OCI-LY7 (cell line): ENCODE measurements at regions not wholly inside any gene's neighbourhood (a gene's known extent, or its start where the extent isn't known, plus 50 kb on each side); places are given as distances from the start of the nearest gene placed in this dataset.

ENCODE experiments used
- BruUV-seq: library from RNA; stranded (reverse); fragments of 400-500 nt; replicated peaks from 2 replicates; lab custom pipeline; 2021; lab: Mats Ljungman, UMichigan
- CTCF ChIA-PET: fragments of 300-600 bp; sonication (Branson Sonifier 250); formaldehyde crosslinking; loops from one replicate; lab custom pipeline; 2022; ENCODE audit warnings: antibody characterized with exemption; ENCODE audit not compliant: unreplicated experiment; lab: Charles Lee
- POLR2A ChIA-PET: fragments of 300-600 bp; sonication (Branson Sonifier 250); formaldehyde crosslinking; loops from one replicate; lab custom pipeline; 2022; ENCODE audit warnings: antibody characterized with exemption; lab: Charles Lee
- DNase-seq: peaks from one replicate; pipeline ENCODE4 v3.0.0-alpha.2; 2015; ENCODE audit warnings: low spot score
- H2AFZ ChIP-seq: fragments of 200-600 bp; sonication (generic), shearing (Covaris generic); 2 replicates; pipeline ENCODE4 v1.6.1; 2014; ENCODE audit warnings: mild to moderate bottlenecking, antibody characterized with exemption, low read length, moderate library complexity
- H3K27ac ChIP-seq: fragments of 200-600 bp; sonication (generic); 2 replicates; pipeline ENCODE4 v1.5.1; 2014; ENCODE audit warnings: mixed run types, low read depth, mild to moderate bottlenecking, moderate library complexity, low read length, inconsistent platforms; ENCODE audit not compliant: poor library complexity, severe bottlenecking
- H3K36me3 ChIP-seq: fragments of 200-600 bp; sonication (generic); 2 replicates; pipeline ENCODE4 v1.6.1; 2014; ENCODE audit warnings: mild to moderate bottlenecking, antibody characterized with exemption, low read length, moderate library complexity, mixed read lengths; ENCODE audit not compliant: insufficient read depth
- H3K4me1 ChIP-seq: fragments of 200-600 bp; sonication (generic); 2 replicates; pipeline ENCODE4 v1.5.1; 2014; ENCODE audit warnings: mild to moderate bottlenecking, low read length; ENCODE audit not compliant: insufficient read depth, poor library complexity, severe bottlenecking
- H3K4me2 ChIP-seq: fragments of 200-600 bp; sonication (generic); 2 replicates; pipeline ENCODE4 v1.6.1; 2014; ENCODE audit warnings: mild to moderate bottlenecking, low read length
- H3K4me3 ChIP-seq: fragments of 200-600 bp; sonication (generic); 2 replicates; pipeline ENCODE4 v1.5.1; 2014; ENCODE audit warnings: mild to moderate bottlenecking, low read depth, low read length; ENCODE audit not compliant: poor library complexity, severe bottlenecking
- H3K79me2 ChIP-seq: fragments of 200-600 bp; sonication (generic); 2 replicates; pipeline ENCODE4 v1.6.1; 2016; ENCODE audit warnings: low read depth, mild to moderate bottlenecking, low read length, moderate library complexity, mixed read lengths; ENCODE audit not compliant: insufficient read depth
- H3K9me2 ChIP-seq: fragments of 200-600 bp; sonication (generic); 2 replicates; pipeline ENCODE4 v1.6.1; 2016; ENCODE audit warnings: mild to moderate bottlenecking, low read length, mixed read lengths; ENCODE audit not compliant: insufficient read depth
- H3K9me3 ChIP-seq: fragments of 200-600 bp; sonication (generic); 2 replicates; pipeline ENCODE4 v1.6.1; 2014; ENCODE audit warnings: mild to moderate bottlenecking, mixed run types, low read length, mixed read lengths
- H4K20me1 ChIP-seq: fragments of 200-600 bp; sonication (generic); 2 replicates; pipeline ENCODE4 v1.6.1; 2014; ENCODE audit warnings: mild to moderate bottlenecking, antibody characterized with exemption, low read length, moderate library complexity, mixed read lengths; ENCODE audit not compliant: insufficient read depth
- EZH2phosphoT487 ChIP-seq: fragments of 200-600 bp; sonication (generic); IDR thresholded peaks from 2 replicates; pipeline ENCODE4 v1.6.1; 2018; ENCODE audit warnings: low read depth, borderline replicate concordance, mild to moderate bottlenecking, mixed run types, antibody characterized with exemption, low read length, moderate library complexity, mixed read lengths
- intact Hi-C: fragments of 100-400 bp; cut with micrococcal nuclease; formaldehyde crosslinking; loops from one replicate; pipeline ENCODE4 v1.10.0; 2022; ENCODE audit not compliant: unreplicated experiment
- TF ChIP-seq, protein P1 (sequence below): fragments of 200-600 bp; sonication (generic); conservative IDR thresholded peaks from 2 replicates; pipeline ENCODE4 v1.5.1; 2014; ENCODE audit warnings: mild to moderate bottlenecking, antibody characterized with exemption, low read length, moderate library complexity, mixed read lengths

DNA sequence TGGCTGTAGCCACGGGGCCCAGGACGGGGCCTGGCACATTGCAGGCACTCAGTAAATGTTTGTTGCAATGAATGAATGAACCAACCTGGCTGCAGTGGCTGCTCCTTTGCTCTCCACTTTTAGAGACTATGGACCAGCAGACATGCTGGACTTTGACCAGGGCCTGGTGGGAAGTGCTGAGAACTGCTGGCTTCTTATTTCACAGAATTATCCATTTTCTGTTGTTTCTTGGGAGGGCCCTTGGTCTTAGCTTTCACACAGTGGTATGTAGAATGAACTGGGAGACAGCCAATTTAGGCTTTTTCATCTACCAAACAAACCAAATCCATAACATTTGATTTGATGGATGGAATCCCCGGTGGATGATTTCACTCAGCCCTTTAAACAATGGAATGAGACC lies 78.0 kb upstream of the LHFPL2 start:
- TF ChIP-seq EZH2phosphoT487: no peak
- TF ChIP-seq, protein P1, sequence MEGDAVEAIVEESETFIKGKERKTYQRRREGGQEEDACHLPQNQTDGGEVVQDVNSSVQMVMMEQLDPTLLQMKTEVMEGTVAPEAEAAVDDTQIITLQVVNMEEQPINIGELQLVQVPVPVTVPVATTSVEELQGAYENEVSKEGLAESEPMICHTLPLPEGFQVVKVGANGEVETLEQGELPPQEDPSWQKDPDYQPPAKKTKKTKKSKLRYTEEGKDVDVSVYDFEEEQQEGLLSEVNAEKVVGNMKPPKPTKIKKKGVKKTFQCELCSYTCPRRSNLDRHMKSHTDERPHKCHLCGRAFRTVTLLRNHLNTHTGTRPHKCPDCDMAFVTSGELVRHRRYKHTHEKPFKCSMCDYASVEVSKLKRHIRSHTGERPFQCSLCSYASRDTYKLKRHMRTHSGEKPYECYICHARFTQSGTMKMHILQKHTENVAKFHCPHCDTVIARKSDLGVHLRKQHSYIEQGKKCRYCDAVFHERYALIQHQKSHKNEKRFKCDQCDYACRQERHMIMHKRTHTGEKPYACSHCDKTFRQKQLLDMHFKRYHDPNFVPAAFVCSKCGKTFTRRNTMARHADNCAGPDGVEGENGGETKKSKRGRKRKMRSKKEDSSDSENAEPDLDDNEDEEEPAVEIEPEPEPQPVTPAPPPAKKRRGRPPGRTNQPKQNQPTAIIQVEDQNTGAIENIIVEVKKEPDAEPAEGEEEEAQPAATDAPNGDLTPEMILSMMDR: no peak
- Histone ChIP-seq H3K27ac (peak overlapping the region; percentile 99), H3K4me2 (peak overlapping the region; percentile 75; the same call in 1 of the 2 replicates), H3K9me2 (no peaks in the 10 kb centered on the region), H3K4me1 (peaks cover 91% of the 10 kb centered on the region), H3K9me3 (peaks cover 7% of the 10 kb centered on the region; the same call in 1 of the 2 replicates), H3K36me3 (0 out of 2 replicates have a peak, but pooled peaks cover 3% of the 10 kb centered on the region), H4K20me1 (no peaks in the 10 kb centered on the region), H3K79me2 (peaks cover 3% of the 10 kb centered on the region; the same call in 1 of the 2 replicates), H2AFZ (no peak overlapping the region), H3K4me3 (no peak overlapping the region)
- CTCF ChIA-PET: no interaction called here
- peak; percentile 9 for DNase-seq
- no TSS peak for BruUV-seq
- intact Hi-C loops: loop anchor here (5.0 to 10.0 kb wide), 2 partner anchors 101 to 1458 kb away; no protein-coding TSS in a partner anchor
- POLR2A ChIA-PET: interaction anchor here (0.6 to 4.6 kb wide), 2 partner anchors 7 to 41 kb away, joined by 3 to 60 read pairs; no protein-coding TSS in a partner anchor

DNA sequence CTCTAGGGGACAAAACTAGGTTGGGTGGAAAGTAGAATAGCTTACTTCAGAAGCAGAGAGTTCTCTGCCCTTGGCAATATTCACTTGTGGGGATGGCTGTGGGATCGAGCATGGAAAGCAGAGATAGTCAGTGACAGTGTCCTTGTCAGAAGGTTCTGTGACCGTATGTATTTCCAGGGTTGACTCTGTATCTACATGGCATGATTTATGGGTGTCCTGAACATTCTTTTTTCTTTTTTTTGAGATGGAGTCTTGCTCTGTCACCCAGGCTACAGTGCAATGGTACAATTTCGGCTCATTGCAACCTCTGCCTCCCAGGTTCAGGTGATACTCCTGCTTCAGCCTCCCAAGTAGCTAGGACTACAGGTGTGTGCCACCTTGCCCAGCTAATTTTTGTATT lies 77.4 kb upstream of the LHFPL2 start:
- no peak overlapping the region for H3K4me2 ChIP-seq
- no peaks in the 10 kb centered on the region for H4K20me1 ChIP-seq
- H3K36me3 ChIP-seq: 0 out of 2 replicates have a peak, but pooled peaks cover 3% of the 10 kb centered on the region
- peaks cover 7% of the 10 kb centered on the region; the same call in 1 of the 2 replicates for H3K9me3 ChIP-seq
- no peak overlapping the region; the same call in 1 of the 2 replicates for H2AFZ ChIP-seq
- peaks cover 9% of the 10 kb centered on the region; the same call in 1 of the 2 replicates for H3K79me2 ChIP-seq
- POLR2A ChIA-PET: interaction anchor here (4.6 kb wide), 1 partner anchor 7 kb away, joined by 60 read pairs; no protein-coding TSS in a partner anchor
- TF ChIP-seq, protein P1: no peak
- TF ChIP-seq EZH2phosphoT487: no peak
- BruUV-seq: no TSS peak
- H3K9me2 ChIP-seq: no peaks in the 10 kb centered on the region
- H3K4me3 ChIP-seq: no peak overlapping the region
- DNase-seq: no peak
- H3K4me1 ChIP-seq: peaks cover 91% of the 10 kb centered on the region
- CTCF ChIA-PET: no interaction called here
- intact Hi-C loops: loop anchor here (5.0 to 10.0 kb wide), 2 partner anchors 101 to 1459 kb away; no protein-coding TSS in a partner anchor
- peak overlapping the region; percentile 99 for H3K27ac ChIP-seq

DNA sequence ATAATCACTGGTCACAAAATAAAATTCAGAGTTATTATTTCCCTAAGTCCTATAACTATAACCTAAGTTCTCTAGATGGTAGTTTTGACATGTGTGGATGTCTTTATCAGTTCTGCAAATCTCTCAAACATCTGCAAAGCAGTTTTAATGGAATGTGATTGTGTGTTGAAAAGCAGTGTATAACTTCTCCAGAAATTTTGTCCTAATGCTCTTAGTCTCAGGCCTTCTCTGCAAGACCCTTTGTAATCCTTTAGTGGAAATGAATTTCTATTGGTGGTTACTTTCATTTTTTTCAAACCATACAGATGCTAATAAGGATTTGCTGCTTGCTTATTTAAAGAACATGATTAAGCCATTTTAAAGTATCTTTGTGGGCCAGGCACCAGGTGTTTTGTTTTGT lies 75.5 kb upstream of the LHFPL2 start:
- no TSS peak for BruUV-seq
- POLR2A ChIA-PET: no interaction called here

More for the DNA sequence above, 75.5 kb upstream of the LHFPL2 start:
- Histone ChIP-seq H3K79me2 (peaks cover 28% of the 10 kb centered on the region; the same call in 1 of the 2 replicates), H4K20me1 (no peaks in the 10 kb centered on the region), H3K9me2 (no peaks in the 10 kb centered on the region), H3K9me3 (peaks cover 7% of the 10 kb centered on the region; the same call in 1 of the 2 replicates), H3K27ac (peak overlapping the region; percentile 99), H2AFZ (0 out of 2 replicates have a peak overlapping the region, but pooled peaks have one; percentile 2), H3K36me3 (0 out of 2 replicates have a peak, but pooled peaks cover 3% of the 10 kb centered on the region), H3K4me3 (no peak overlapping the region), H3K4me1 (peaks cover 95% of the 10 kb centered on the region), H3K4me2 (peak overlapping the region; percentile 33)
- intact Hi-C loops: loop anchor here (5.0 to 10.0 kb wide), 3 partner anchors 77 to 1461 kb away; partner anchors contain the start of genes LHFPL2 and SCAMP1
- DNase-seq: peak; percentile 41
- CTCF ChIA-PET: no interaction called here
- TF ChIP-seq, protein P1: no peak
- no peak for TF ChIP-seq EZH2phosphoT487
